Right lobe of liver (tissue), 4 donors: ENCODE measurements at regions not wholly inside any gene's neighbourhood (a gene's known extent, or its start where the extent isn't known, plus 50 kb on each side); places are given as distances from the start of the nearest gene placed in this dataset.

ENCODE experiments used
- POLR2A ChIP-seq: fragments of 450-650 bp; IDR thresholded peaks from one replicate; pipeline ENCODE4 v1.6.1; 2017; ENCODE audit warnings: antibody characterized with exemption, mild to moderate bottlenecking
- TF ChIP-seq, protein P1 (sequence below), 4 donors: fragments of 200-600 bp in 3 of 4; fragments of 450-650 bp in 1 of 4; IDR thresholded peaks; one replicate each; pipeline versions ENCODE4 v1.5.1 to v1.8.0; 2016 to 2022; ENCODE audit warnings: antibody characterized with exemption in 4 of 4, mild to moderate bottlenecking in 2 of 4
- donor health status: DM: no; HTN: no; CAD: no.
- donor health status: DM: no; HTN: no; CAD: no.
- donor health status: DM: no; HTN: yes; CAD: no.

DNA sequence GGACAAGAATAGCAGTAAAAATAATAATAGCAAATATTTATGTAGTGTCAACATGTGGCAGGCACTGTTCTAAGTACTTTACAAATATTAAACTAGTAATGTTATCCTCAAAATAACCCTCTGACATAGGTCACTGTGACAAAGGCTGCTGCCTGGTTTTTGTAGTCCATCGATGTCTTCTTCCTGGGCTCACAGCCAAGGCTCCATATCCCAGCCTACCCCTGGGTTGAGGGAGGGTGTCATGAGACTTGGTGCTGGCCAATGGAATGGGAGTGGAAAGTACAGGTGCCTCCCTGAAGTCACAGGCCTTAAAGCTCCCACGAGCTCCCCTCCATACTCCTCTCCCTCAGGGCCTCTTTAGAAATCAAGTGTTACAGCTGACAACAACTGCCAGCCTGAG is 159.3 kb downstream of the CYRIA start:
- TF ChIP-seq POLR2A = no peak
- TF ChIP-seq, protein P1, sequence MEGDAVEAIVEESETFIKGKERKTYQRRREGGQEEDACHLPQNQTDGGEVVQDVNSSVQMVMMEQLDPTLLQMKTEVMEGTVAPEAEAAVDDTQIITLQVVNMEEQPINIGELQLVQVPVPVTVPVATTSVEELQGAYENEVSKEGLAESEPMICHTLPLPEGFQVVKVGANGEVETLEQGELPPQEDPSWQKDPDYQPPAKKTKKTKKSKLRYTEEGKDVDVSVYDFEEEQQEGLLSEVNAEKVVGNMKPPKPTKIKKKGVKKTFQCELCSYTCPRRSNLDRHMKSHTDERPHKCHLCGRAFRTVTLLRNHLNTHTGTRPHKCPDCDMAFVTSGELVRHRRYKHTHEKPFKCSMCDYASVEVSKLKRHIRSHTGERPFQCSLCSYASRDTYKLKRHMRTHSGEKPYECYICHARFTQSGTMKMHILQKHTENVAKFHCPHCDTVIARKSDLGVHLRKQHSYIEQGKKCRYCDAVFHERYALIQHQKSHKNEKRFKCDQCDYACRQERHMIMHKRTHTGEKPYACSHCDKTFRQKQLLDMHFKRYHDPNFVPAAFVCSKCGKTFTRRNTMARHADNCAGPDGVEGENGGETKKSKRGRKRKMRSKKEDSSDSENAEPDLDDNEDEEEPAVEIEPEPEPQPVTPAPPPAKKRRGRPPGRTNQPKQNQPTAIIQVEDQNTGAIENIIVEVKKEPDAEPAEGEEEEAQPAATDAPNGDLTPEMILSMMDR (IDR thresholded peaks at IDR 0.05) = no peak
